Spleen (tissue), 11 donors: ENCODE measurements at regions not wholly inside any gene's neighbourhood (a gene's known extent, or its start where the extent isn't known, plus 50 kb on each side); places are given as distances from the start of the nearest gene placed in this dataset.

ENCODE experiments used
- DNase-seq: peaks from one replicate; pipeline ENCODE4 v3.0.0-alpha.2; 2020
- H3K27ac ChIP-seq, 8 donors: fragments of 200-600 bp; sonication (generic) in 7 of 8; 1 replicate in 4 of 8; 2 replicates in 4 of 8; pipeline versions ENCODE4 v1.5.0 to v1.8.0; 2016 to 2021; ENCODE audit warnings: inconsistent platforms in 4 of 8, mild to moderate bottlenecking in 4 of 8, moderate library complexity in 1 of 8
- H3K27me3 ChIP-seq, 7 donors: fragments of 200-600 bp; sonication (generic) in 6 of 7; replicated peaks in 1 of 7; 1 replicate in 4 of 7; 2 replicates in 3 of 7; pipeline versions ENCODE4 v1.5.0 to v1.8.0; 2016 to 2021; ENCODE audit warnings: inconsistent platforms in 3 of 7, mild to moderate bottlenecking in 1 of 7
- H3K36me3 ChIP-seq, 6 donors: fragments of 200-600 bp; sonication (generic) in 5 of 6; 1 replicate in 4 of 6; 2 replicates in 2 of 6; pipeline versions ENCODE4 v1.5.0 to v1.8.0; 2016 to 2021; ENCODE audit warnings: inconsistent platforms in 2 of 6
- H3K4me1 ChIP-seq, 6 donors: fragments of 200-600 bp; sonication (generic) in 5 of 6; 1 replicate in 3 of 6; 2 replicates in 3 of 6; pipeline versions ENCODE4 v1.5.0 to v1.8.0; 2016 to 2021; ENCODE audit warnings: inconsistent platforms in 3 of 6
- H3K4me3 ChIP-seq, 8 donors: fragments of 200-600 bp; sonication (generic) in 7 of 8; 1 replicate in 4 of 8; 2 replicates in 4 of 8; pipeline versions ENCODE4 v1.5.0 to v1.8.0; 2016 to 2021; ENCODE audit warnings: inconsistent platforms in 4 of 8, mild to moderate bottlenecking in 4 of 8, moderate library complexity in 2 of 8
- H3K9me3 ChIP-seq, 8 donors: fragments of 200-600 bp; sonication (generic) in 7 of 8; 1 replicate in 4 of 8; 2 replicates in 4 of 8; pipeline versions ENCODE4 v1.5.0 to v1.8.0; 2016 to 2021; ENCODE audit warnings: inconsistent platforms in 4 of 8
- CTCF ChIP-seq, 11 experiments: fragments of 200-600 bp in 7 of 11; fragments of 450-650 bp in 4 of 11; sonication (generic) in 4 of 11; IDR thresholded peaks in 8 of 11; conservative IDR thresholded peaks in 3 of 11; 1 replicate in 7 of 11; 2 replicates in 4 of 11; pipeline versions ENCODE4 v1.4.0 to v1.8.0; 2016 to 2021; ENCODE audit warnings: antibody characterized with exemption in 11 of 11, inconsistent platforms in 4 of 11, mild to moderate bottlenecking in 1 of 11
- POLR2A ChIP-seq, 3 donors: fragments of 450-650 bp; IDR thresholded peaks; one replicate each; pipeline ENCODE4 v1.5.1; 2017; ENCODE audit warnings: antibody characterized with exemption in 3 of 3, mild to moderate bottlenecking in 1 of 3
- POLR2AphosphoS5 ChIP-seq, 3 donors: sonication (generic); formaldehyde crosslinking; IDR thresholded peaks; one replicate each; pipeline ENCODE4 v1.5.1; 2017; ENCODE audit warnings: antibody characterized with exemption in 3 of 3
- WGBS, 5 donors: extraction: QIAGEN DNeasy Blood & Tissue Kit in 3 of 5; methylation state at CpG; one replicate each; pipeline versions ENCODE4 v1.1.5 to v1.1.7; 2013 to 2018; 5-methylcytosine and 5-hydroxymethylcytosine counted together
- intact Hi-C: fragments of 100-400 bp; cut with DNase I; formaldehyde crosslinking; loops from one replicate; pipeline ENCODE4 v1.15.0; 2023; ENCODE audit warnings: low total_unique reads
- donor health status: healthy with polysubstance abuse.
- donor health status: DM: no; HTN: no; CAD: no; lungs with moderate emphysema.
- donor health status: DM: no; HTN: no; CAD: no.
- donor health status: Bipolar disorder and iron deficiency.
- donor health status: healthy.
- donor health status: DM: no; HTN: no; CAD: no.
- donor health status: DM: yes; HTN: yes; CAD: no.

- no peak for DNase-seq
- H3K27ac ChIP-seq = no peak overlapping the region
- H3K27me3 ChIP-seq = no peaks in the 10 kb centered on the region
- H3K9me3 ChIP-seq = peaks cover 0 to under 1% (median 0%) of the 10 kb centered on the region in 8 donors
- TF ChIP-seq POLR2AphosphoS5 (IDR thresholded peaks at IDR 0.05) = no peak
- H3K4me3 ChIP-seq = no peak overlapping the region
- whole genome bisulfite sequencing, 5 donors = 66 to 82% (median 70%) methylated on average over 7 of the region's 7 CpGs
- intact Hi-C loops = no loop called here
- H3K36me3 ChIP-seq = no peaks in the 10 kb centered on the region
- no peaks in the 10 kb centered on the region for H3K4me1 ChIP-seq
These were observed 495.4 kb downstream of the LMO7 start for GRCh38 chr13:76131551-76131950.

- TF ChIP-seq POLR2A (IDR thresholded peaks at IDR 0.05) = no peak
- TF ChIP-seq CTCF (IDR thresholded peaks at IDR 0.05 in 8 of 11, conservative IDR thresholded peaks at IDR 0.05 in 3 of 11) = no peak
- no peak for TF ChIP-seq POLR2AphosphoS5 (IDR thresholded peaks at IDR 0.05)
- Histone ChIP-seq H3K27me3 (no peaks in the 10 kb centered on the region), H3K27ac (no peak overlapping the region), H3K36me3 (no peaks in the 10 kb centered on the region), H3K9me3 (peaks cover 0 to 18% (median 8%) of the 10 kb centered on the region in 8 donors), H3K4me3 (no peak overlapping the region), H3K4me1 (no peaks in the 10 kb centered on the region)
- intact Hi-C loops = no loop called here
- 64 to 80% (median 74%) methylated on average over 6 of the region's 6 CpGs for WGBS, 5 donors
- DNase-seq = no peak
These were observed 493.3 kb downstream of the LMO7 start for GRCh38 chr13:76129305-76130000.

GRCh38 chr13:76127922-76128321, 491.8 kb downstream of the LMO7 start:
- no peak overlapping the region for H3K27ac ChIP-seq
- no peaks in the 10 kb centered on the region for H3K4me1 ChIP-seq
- H3K36me3 ChIP-seq = no peaks in the 10 kb centered on the region
- TF ChIP-seq POLR2A (IDR thresholded peaks at IDR 0.05) (no peak), POLR2AphosphoS5 (IDR thresholded peaks at IDR 0.05) (no peak), CTCF (IDR thresholded peaks at IDR 0.05 in 8 of 11, conservative IDR thresholded peaks at IDR 0.05 in 3 of 11) (no peak)
- H3K9me3 ChIP-seq = peaks cover 6 to 33% (median 24%) of the 10 kb centered on the region in 8 donors
- DNase-seq = no peak
- H3K4me3 ChIP-seq = no peak overlapping the region
- H3K27me3 ChIP-seq = no peaks in the 10 kb centered on the region
- intact Hi-C loops = no loop called here

- TF ChIP-seq CTCF (IDR thresholded peaks at IDR 0.05 in 8 of 11, conservative IDR thresholded peaks at IDR 0.05 in 3 of 11) (no peak), POLR2A (IDR thresholded peaks at IDR 0.05) (no peak), POLR2AphosphoS5 (IDR thresholded peaks at IDR 0.05) (no peak)
- DNase-seq = no peak
- no peaks in the 10 kb centered on the region for H3K27me3 ChIP-seq
- no peak overlapping the region for H3K27ac ChIP-seq
- peaks cover 9 to 70% (median 51%) of the 10 kb centered on the region in 8 donors for H3K9me3 ChIP-seq
- H3K4me1 ChIP-seq = no peaks in the 10 kb centered on the region
- no peaks in the 10 kb centered on the region for H3K36me3 ChIP-seq
- intact Hi-C loops = no loop called here
- no peak overlapping the region for H3K4me3 ChIP-seq
These were observed 487.4 kb downstream of the LMO7 start for GRCh38 chr13:76123548-76123947.
